Trophoblast cell (in vitro differentiated cells and primary cell): ENCODE measurements at regions not wholly inside any gene's neighbourhood (a gene's known extent, or its start where the extent isn't known, plus 50 kb on each side); places are given as distances from the start of the nearest gene placed in this dataset.

Experiments used
- DNase-seq, 2 donors: peaks; one replicate each; pipeline ENCODE4 v3.0.0-alpha.2; 2016
- H2AFZ ChIP-seq: 2 replicates; pipeline ENCODE4 v1.6.1; 2013; ENCODE audit warnings: low read length, moderate library complexity, mild to moderate bottlenecking; ENCODE audit not compliant: insufficient read depth, poor library complexity
- H2AK5ac ChIP-seq: 2 replicates; pipeline ENCODE4 v1.6.1; 2013; ENCODE audit warnings: mild to moderate bottlenecking, low read length
- H2BK120ac ChIP-seq: 2 replicates; pipeline ENCODE4 v1.6.1; 2013; ENCODE audit warnings: low read length, mild to moderate bottlenecking, moderate library complexity; ENCODE audit not compliant: insufficient read depth, poor library complexity
- H2BK12ac ChIP-seq: 2 replicates; pipeline ENCODE4 v1.6.1; 2013; ENCODE audit warnings: mild to moderate bottlenecking, low read length, moderate library complexity
- H2BK5ac ChIP-seq: 2 replicates; pipeline ENCODE4 v1.6.1; 2013; ENCODE audit warnings: low read length, low read depth, moderate library complexity, mild to moderate bottlenecking; ENCODE audit not compliant: poor library complexity
- H3K14ac ChIP-seq: 2 replicates; pipeline ENCODE4 v1.6.1; 2013; ENCODE audit warnings: mild to moderate bottlenecking, low read length
- H3K18ac ChIP-seq: 2 replicates; pipeline ENCODE4 v1.6.1; 2013; ENCODE audit warnings: mild to moderate bottlenecking, low read length
- H3K23ac ChIP-seq: 2 replicates; pipeline ENCODE4 v1.6.1; 2013; ENCODE audit warnings: low read length
- H3K27ac ChIP-seq: 2 replicates; pipeline ENCODE4 v1.5.1; 2013; ENCODE audit warnings: low read depth, mild to moderate bottlenecking, inconsistent platforms, low read length, moderate library complexity
- H3K27me3 ChIP-seq: 2 replicates; pipeline ENCODE4 v1.6.1; 2013; ENCODE audit warnings: inconsistent platforms, mild to moderate bottlenecking, low read length, moderate library complexity; ENCODE audit not compliant: insufficient read depth
- H3K36me3 ChIP-seq, 2 experiments: 1 replicate in 1 of 2; 2 replicates in 1 of 2; pipeline ENCODE4 v1.6.1; 2013; ENCODE audit warnings: low read length in 2 of 2, mild to moderate bottlenecking in 2 of 2, moderate library complexity in 1 of 2; ENCODE audit not compliant: insufficient read depth in 2 of 2, control insufficient read depth in 1 of 2
- H3K4ac ChIP-seq: 2 replicates; pipeline ENCODE4 v1.6.1; 2013; ENCODE audit warnings: low read depth, mild to moderate bottlenecking, low read length, moderate library complexity
- H3K4me1 ChIP-seq, 2 experiments: 1 replicate in 1 of 2; 2 replicates in 1 of 2; pipeline ENCODE4 v1.6.1; 2013; ENCODE audit warnings: low read length in 2 of 2, mild to moderate bottlenecking in 2 of 2, moderate library complexity in 1 of 2; ENCODE audit not compliant: insufficient read depth in 2 of 2, control insufficient read depth in 1 of 2
- H3K4me2 ChIP-seq: 2 replicates; pipeline ENCODE4 v1.6.1; 2013; ENCODE audit warnings: inconsistent platforms, mild to moderate bottlenecking, low read length, moderate library complexity
- H3K4me3 ChIP-seq: 2 replicates; pipeline ENCODE4 v1.5.1; 2013; ENCODE audit warnings: mild to moderate bottlenecking, low read depth, low read length, inconsistent platforms
- H3K79me1 ChIP-seq: one replicate; pipeline ENCODE4 v1.6.1; 2013; ENCODE audit warnings: low read length
- H3K79me2 ChIP-seq: 2 replicates; pipeline ENCODE4 v1.6.1; 2013; ENCODE audit warnings: low read length, mild to moderate bottlenecking; ENCODE audit not compliant: control insufficient read depth, insufficient read depth, poor library complexity
- H3K9ac ChIP-seq: 2 replicates; pipeline ENCODE4 v1.6.1; 2013; ENCODE audit warnings: mild to moderate bottlenecking, low read length
- H3K9me3 ChIP-seq: 2 replicates; pipeline ENCODE4 v1.6.1; 2013; ENCODE audit warnings: low read depth, mild to moderate bottlenecking, control low read depth, inconsistent platforms, low read length; ENCODE audit not compliant: insufficient read depth
- H4K12ac ChIP-seq: 2 replicates; pipeline ENCODE4 v1.6.1; 2013; ENCODE audit warnings: low read depth, mild to moderate bottlenecking, low read length, moderate library complexity
- H4K8ac ChIP-seq: 2 replicates; pipeline ENCODE4 v1.6.1; 2013; ENCODE audit warnings: low read depth, mild to moderate bottlenecking, low read length, moderate library complexity
- H4K91ac ChIP-seq: one replicate; pipeline ENCODE4 v1.6.1; 2013; ENCODE audit warnings: low read depth, mild to moderate bottlenecking, low read length, moderate library complexity
- WGBS: extraction: QIAGEN DNeasy Blood & Tissue Kit; methylation state at CpG from one replicate; pipeline ENCODE4 v1.1.7; 2013; ENCODE audit warnings: missing lambda C conversion rate; ENCODE audit not compliant: insufficient read length, insufficient coverage; ENCODE audit errors: extremely low coverage; 5-methylcytosine and 5-hydroxymethylcytosine counted together

GRCh38 chr13:99104396-99104795 is 96.3 kb upstream of the UBAC2 start:
- Histone ChIP-seq H3K4me1 (no peaks in the 10 kb centered on the region), H2BK120ac (no peak overlapping the region), H3K9me3 (no peaks in the 10 kb centered on the region), H3K79me2 (no peaks in the 10 kb centered on the region), H3K18ac (no peak overlapping the region), H2BK5ac (no peak overlapping the region), H3K4me3 (no peak overlapping the region), H3K27me3 (no peaks in the 10 kb centered on the region), H3K36me3 (no peaks in the 10 kb centered on the region), H3K27ac (no peak overlapping the region), H4K8ac (no peak overlapping the region), H3K4me2 (no peak overlapping the region), H2BK12ac (no peak overlapping the region), H3K23ac (no peak overlapping the region), H3K79me1 (no peaks in the 10 kb centered on the region), H4K12ac (no peak overlapping the region), H3K4ac (no peak overlapping the region), H4K91ac (no peak overlapping the region), H3K9ac (no peak overlapping the region), H2AFZ (no peak overlapping the region), H3K14ac (no peak overlapping the region), H2AK5ac (no peak overlapping the region)
- DNase-seq, result no peak
- WGBS, result no CpG with 5 or more reads among the region's 9 CpGs

- no peak overlapping the region for H2AFZ ChIP-seq
Observed at GRCh38 chr13:99105160-99105559, 95.5 kb upstream of the UBAC2 start.

GRCh38 chr13:99113351-99113750 is 87.3 kb upstream of the UBAC2 start:
- no peaks in the 10 kb centered on the region for H3K36me3 ChIP-seq
- no peak overlapping the region for H2AFZ ChIP-seq
- H3K9ac ChIP-seq, result no peak overlapping the region
- H2AK5ac ChIP-seq, result no peak overlapping the region
- H3K14ac ChIP-seq, result no peak overlapping the region
- no peak overlapping the region for H4K8ac ChIP-seq
- H3K23ac ChIP-seq, result no peak overlapping the region
- H4K12ac ChIP-seq, result no peak overlapping the region
- H3K79me2 ChIP-seq, result no peaks in the 10 kb centered on the region
- no peak overlapping the region for H2BK120ac ChIP-seq
- H2BK5ac ChIP-seq, result no peak overlapping the region
- H3K4me1 ChIP-seq, result no peaks in the 10 kb centered on the region
- no peak overlapping the region for H3K4me2 ChIP-seq
- H4K91ac ChIP-seq, result no peak overlapping the region
- H3K18ac ChIP-seq, result no peak overlapping the region
- no peak overlapping the region for H3K4ac ChIP-seq
- WGBS, result no CpG with 5 or more reads among the region's 5 CpGs
- H3K9me3 ChIP-seq, result no peaks in the 10 kb centered on the region
- H3K27me3 ChIP-seq, result no peaks in the 10 kb centered on the region
- no peak for DNase-seq
- no peak overlapping the region for H3K27ac ChIP-seq
- no peak overlapping the region for H3K4me3 ChIP-seq
- H3K79me1 ChIP-seq, result no peaks in the 10 kb centered on the region
- no peak overlapping the region for H2BK12ac ChIP-seq

More at GRCh38 chr13:99105160-99105559, 95.5 kb upstream of the UBAC2 start:
- no peak overlapping the region for H4K8ac ChIP-seq
- no peaks in the 10 kb centered on the region for H3K79me2 ChIP-seq
- no peak overlapping the region for H3K14ac ChIP-seq
- H3K4me1 ChIP-seq, result no peaks in the 10 kb centered on the region
- no peaks in the 10 kb centered on the region for H3K79me1 ChIP-seq
- H3K27ac ChIP-seq, result no peak overlapping the region
- H3K23ac ChIP-seq, result no peak overlapping the region
- no peaks in the 10 kb centered on the region for H3K36me3 ChIP-seq
- no peak overlapping the region for H2BK5ac ChIP-seq
- H2AK5ac ChIP-seq, result no peak overlapping the region
- no CpG with 5 or more reads among the region's 3 CpGs for whole genome bisulfite sequencing
- H3K4me3 ChIP-seq, result no peak overlapping the region
- H2BK120ac ChIP-seq, result no peak overlapping the region
- H3K9me3 ChIP-seq, result no peaks in the 10 kb centered on the region
- no peak overlapping the region for H3K4me2 ChIP-seq
- DNase-seq, result no peak
- H3K9ac ChIP-seq, result no peak overlapping the region
- H2BK12ac ChIP-seq, result no peak overlapping the region
- H4K91ac ChIP-seq, result no peak overlapping the region
- no peak overlapping the region for H3K4ac ChIP-seq
- no peaks in the 10 kb centered on the region for H3K27me3 ChIP-seq
- H3K18ac ChIP-seq, result no peak overlapping the region
- H4K12ac ChIP-seq, result no peak overlapping the region

- H3K23ac ChIP-seq, result no peak overlapping the region
- H4K8ac ChIP-seq, result no peak overlapping the region
- H3K9ac ChIP-seq, result no peak overlapping the region
- H4K91ac ChIP-seq, result no peak overlapping the region
- no peak overlapping the region for H3K14ac ChIP-seq
- no peak overlapping the region for H2BK5ac ChIP-seq
- H3K27ac ChIP-seq, result no peak overlapping the region
- H3K4me1 ChIP-seq, result no peaks in the 10 kb centered on the region
- no peaks in the 10 kb centered on the region for H3K9me3 ChIP-seq
- no peak for DNase-seq
- H3K4me2 ChIP-seq, result no peak overlapping the region
- no CpG with 5 or more reads among the region's 8 CpGs for WGBS
- no peak overlapping the region for H2BK120ac ChIP-seq
- H2BK12ac ChIP-seq, result no peak overlapping the region
- H3K4ac ChIP-seq, result no peak overlapping the region
- H3K36me3 ChIP-seq, result no peaks in the 10 kb centered on the region
- H3K4me3 ChIP-seq, result no peak overlapping the region
- no peaks in the 10 kb centered on the region for H3K79me1 ChIP-seq
- no peak overlapping the region for H3K18ac ChIP-seq
- no peaks in the 10 kb centered on the region for H3K79me2 ChIP-seq
- no peaks in the 10 kb centered on the region for H3K27me3 ChIP-seq
- H2AK5ac ChIP-seq, result no peak overlapping the region
- H2AFZ ChIP-seq, result no peak overlapping the region
- H4K12ac ChIP-seq, result no peak overlapping the region
Observed at GRCh38 chr13:99118179-99118578, 82.5 kb upstream of the UBAC2 start.
